ENCODE measurements at regions not wholly inside any gene's neighbourhood (a gene's known extent, or its start where the extent isn't known, plus 50 kb on each side); places are given as distances from the start of the nearest gene placed in this dataset.

GRCh38 chr6:67897998-67898607 is 737.0 kb upstream of the ADGRB3 start (continued):
- TF ChIP-seq EP400 (IDR thresholded peaks at IDR 0.05): 0 out of 2 replicates have a peak, but pooled peaks have one; percentile 52
- TF ChIP-seq PREB (CRISPR knock-in tag; IDR thresholded peaks at IDR 0.05): no peak
- no peak for TF ChIP-seq SREBF1 (IDR thresholded peaks at IDR 0.05; ENCODE audit: borderline replicate concordance, low read depth, low read length)
- no peak for TF ChIP-seq BRF1 (IDR thresholded peaks at IDR 0.05; ENCODE audit: borderline replicate concordance, extremely low read depth, insufficient read length)
- TF ChIP-seq IRF2 (CRISPR knock-in tag; IDR thresholded peaks at IDR 0.05): no peak
- no peak for TF ChIP-seq BACH1 (tag; IDR thresholded peaks at IDR 0.05)
- TF ChIP-seq MAZ (CRISPR knock-in tag; conservative IDR thresholded peaks at IDR 0.05 in 1 of 2, IDR thresholded peaks at IDR 0.05 in 1 of 2): peak in 1 of 2 experiments; percentile 16; a peak in 1 of 4 replicates
- TF ChIP-seq HDAC3 (IDR thresholded peaks at IDR 0.05; ENCODE audit: borderline replicate concordance, partially characterized antibody): peak; percentile 52
- TF ChIP-seq C11orf30 (IDR thresholded peaks at IDR 0.05; ENCODE audit: low read depth): peak; percentile 6; the same call in 1 of the 2 replicates
- no peak for TF ChIP-seq HNRNPH1 (optimal IDR thresholded peaks at IDR 0.05; ENCODE audit: low read depth, low read length)
- peak; percentile 59 for TF ChIP-seq SMARCB1 (IDR thresholded peaks at IDR 0.05; ENCODE audit: insufficient read length, low read depth)
- TF ChIP-seq EGR1 (conservative IDR thresholded peaks at IDR 0.05): no peak
- no peak for TF ChIP-seq CHCHD3 (CRISPR knock-in tag; IDR thresholded peaks at IDR 0.05)
- no peak for TF ChIP-seq PURB (CRISPR knock-in tag; IDR thresholded peaks at IDR 0.05; ENCODE audit: low read depth)
- no peak for TF ChIP-seq ZNF699 (CRISPR knock-in tag; IDR thresholded peaks at IDR 0.05; ENCODE audit: insufficient replicate concordance)
- TF ChIP-seq CTCF (IDR thresholded peaks at IDR 0.05 in 2 of 3, conservative IDR thresholded peaks at IDR 0.05 in 1 of 3; ENCODE audit: insufficient read depth in 2 of 3, low read depth in 1 of 3, low read length in 3 of 3): no peak
- no peak for TF ChIP-seq ETS1 (conservative IDR thresholded peaks at IDR 0.05; ENCODE audit: control insufficient read depth, low read depth, low read length)
- no peak for TF ChIP-seq ZNF184 (CRISPR knock-in tag; IDR thresholded peaks at IDR 0.05)
- no peak for TF ChIP-seq HSF4 (CRISPR knock-in tag; IDR thresholded peaks at IDR 0.05; ENCODE audit: borderline replicate concordance)
- TF ChIP-seq ZNF41 (CRISPR knock-in tag; conservative IDR thresholded peaks at IDR 0.05): no peak
- no peak for TF ChIP-seq FOXK1 (CRISPR knock-in tag; IDR thresholded peaks at IDR 0.05; ENCODE audit: borderline replicate concordance)
- peak; percentile 9 to 34; a peak in 1 of 4 replicates for TF ChIP-seq KDM1A (IDR thresholded peaks at IDR 0.05)
- TF ChIP-seq TAF15 (IDR thresholded peaks at IDR 0.05; ENCODE audit: low read depth, low read length): no peak
- TF ChIP-seq PRMT5 (CRISPR knock-in tag; IDR thresholded peaks at IDR 0.05): no peak
- no peak for TF ChIP-seq ELF2 (CRISPR knock-in tag; IDR thresholded peaks at IDR 0.05)
- TF ChIP-seq CREBBP (IDR thresholded peaks at IDR 0.05; ENCODE audit: low read depth, low read length): no peak

Data from K562 (cell line).